Posterior cingulate gyrus (tissue), 11 donors: ENCODE measurements at regions not wholly inside any gene's neighbourhood (a gene's known extent, or its start where the extent isn't known, plus 50 kb on each side); places are given as distances from the start of the nearest gene placed in this dataset.
"Not testable (repeated sequence)": the region's sequence is repeated elsewhere in the genome, so short reads cannot be mapped to it uniquely, and the experiment has no call there.

Experiments used
- DNase-seq, 10 donors: peaks; one replicate each; pipeline versions ENCODE4 v3.0.0 to v3.0.0-alpha.2; 2020 to 2021; ENCODE audit warnings: mixed read lengths in 3 of 10
- intact Hi-C: fragments of 100-400 bp; cut with DNase I; formaldehyde crosslinking; loops from one replicate; pipeline ENCODE4 v1.15.1; 2023

DNA sequence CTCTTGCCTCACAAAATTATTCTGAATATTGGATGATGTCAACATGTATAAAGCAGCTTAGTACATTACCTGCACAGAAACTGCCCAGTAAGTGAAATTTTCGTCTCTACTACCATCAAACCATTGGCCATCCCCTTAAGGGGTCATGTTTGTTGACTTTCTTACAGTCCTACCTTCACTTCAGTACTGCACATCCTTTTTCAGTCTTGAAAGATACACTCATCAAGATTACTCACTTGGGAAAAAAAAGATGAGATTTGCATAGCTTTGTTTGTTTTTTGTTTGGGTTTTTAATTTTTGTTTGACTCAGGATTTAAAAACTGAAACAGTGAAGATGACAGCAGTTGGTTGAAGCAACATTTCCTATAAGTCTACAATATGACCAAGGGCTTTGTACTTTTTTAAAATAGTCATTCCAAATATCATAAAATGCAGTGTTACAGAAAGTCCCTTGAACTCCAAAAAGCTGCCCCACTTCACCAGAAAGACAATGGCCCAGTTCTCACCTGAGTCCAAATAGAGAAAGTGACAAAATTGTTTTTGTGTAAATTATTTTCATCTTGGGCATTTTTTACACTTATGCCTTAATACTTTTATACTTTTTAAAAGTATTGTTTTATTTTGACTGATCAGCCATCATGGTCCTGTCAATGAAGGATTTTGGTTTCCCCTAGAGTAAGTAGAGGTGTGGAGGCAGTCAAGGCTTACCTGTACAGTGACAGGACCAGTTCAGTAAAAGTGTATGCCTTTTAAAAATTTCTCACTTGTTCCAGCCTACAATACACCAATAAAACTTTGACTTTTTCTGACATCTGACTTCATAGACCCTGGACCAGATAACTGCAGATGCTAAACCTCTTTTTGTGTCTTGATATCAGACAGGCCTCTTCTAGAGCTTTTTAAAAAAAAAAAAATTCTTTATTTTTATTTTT lies 59.7 kb upstream of the EDA2R start:
- no peak for DNase-seq
- intact Hi-C loops: no loop called here

- intact Hi-C loops: not testable (repeated sequence)
- peak in 3 of 10 donors; percentile 19 to 72 (median 48) for DNase-seq
These were observed 53.6 kb upstream of the EDA2R start for GRCh38 chrX:66692512-66692911.
